Activated CD4-positive, alpha-beta T cell treated with anti-CD3 and anti-CD28 coated beads, Interleukin-2, Interleukin-4, amounts not matched to agents 100 ng/mL and 50 ng/mL, durations not matched to agents 16 hours and 8 hours (primary cell): ENCODE measurements at regions not wholly inside any gene's neighbourhood (a gene's known extent, or its start where the extent isn't known, plus 50 kb on each side); places are given as distances from the start of the nearest gene placed in this dataset.

Experiments
- DNase-seq: peaks from one replicate; pipeline ENCODE4 v3.0.0-alpha.2; 2020; ENCODE audit warnings: low spot score

DNA sequence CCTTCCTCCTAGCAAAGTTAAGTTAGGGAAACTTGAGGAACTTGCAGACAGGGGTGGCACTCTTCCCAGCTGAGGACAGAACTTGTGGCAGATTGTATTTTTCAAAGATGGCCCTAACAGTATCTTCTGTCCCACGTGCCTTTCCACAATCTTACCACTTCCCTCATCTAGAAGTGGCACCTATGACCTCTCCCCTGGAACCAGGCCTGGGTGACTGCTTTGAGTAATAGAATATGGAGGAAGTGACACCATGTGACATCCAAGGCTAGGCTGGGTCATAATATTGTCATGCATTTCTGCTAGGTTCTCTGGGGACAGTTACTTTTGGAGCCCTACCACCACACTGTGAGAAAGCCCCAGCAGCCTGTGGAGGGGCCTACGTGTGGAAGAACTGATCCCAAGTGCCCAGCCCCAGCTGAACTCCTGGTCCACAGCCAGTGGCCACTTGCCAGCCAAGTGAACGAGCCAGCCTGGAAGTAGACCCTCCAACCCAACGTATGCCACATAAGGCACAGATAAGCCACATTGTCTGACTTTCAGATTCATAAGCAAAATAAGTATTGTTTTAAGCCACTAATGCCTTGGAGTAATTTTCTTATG is 193.7 kb downstream of the PTPN20 start:
- no peak for DNase-seq

DNA sequence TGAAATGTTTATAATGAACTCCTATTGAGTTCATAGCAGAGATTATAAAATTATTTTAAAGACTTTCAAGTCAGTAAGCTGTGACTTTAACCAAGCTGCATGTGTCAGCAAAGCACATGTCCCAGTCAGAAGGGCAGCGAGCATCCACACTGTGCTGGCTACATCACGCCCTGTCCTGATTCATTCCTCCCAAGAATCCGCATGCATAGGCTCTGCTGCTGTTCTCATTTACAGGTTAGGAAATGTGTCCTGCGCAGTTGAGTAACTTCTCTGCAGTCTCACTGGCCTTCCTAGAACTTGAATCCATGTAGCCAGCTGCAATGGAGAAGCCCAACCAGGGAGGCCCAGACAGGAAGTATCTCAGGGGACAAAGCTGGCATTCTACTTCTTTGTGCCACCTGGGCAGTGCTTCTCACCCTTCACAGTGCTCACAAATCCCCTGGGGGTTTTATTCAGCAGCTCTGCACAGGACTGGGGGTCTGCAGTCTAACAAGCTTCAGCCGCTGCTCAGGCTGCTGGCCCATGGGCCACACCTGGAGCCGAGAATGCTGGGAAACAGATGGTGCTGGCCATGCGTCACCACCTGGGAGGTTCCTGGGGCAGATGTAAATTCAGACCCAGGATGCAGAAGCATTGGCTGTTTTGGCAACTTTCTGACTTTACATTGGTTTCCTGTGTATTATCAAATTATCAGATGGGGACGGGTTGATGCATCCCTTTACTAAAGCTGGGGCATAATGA is 192.8 kb upstream of the GDF10 start:
- DNase-seq, result no peak

DNA sequence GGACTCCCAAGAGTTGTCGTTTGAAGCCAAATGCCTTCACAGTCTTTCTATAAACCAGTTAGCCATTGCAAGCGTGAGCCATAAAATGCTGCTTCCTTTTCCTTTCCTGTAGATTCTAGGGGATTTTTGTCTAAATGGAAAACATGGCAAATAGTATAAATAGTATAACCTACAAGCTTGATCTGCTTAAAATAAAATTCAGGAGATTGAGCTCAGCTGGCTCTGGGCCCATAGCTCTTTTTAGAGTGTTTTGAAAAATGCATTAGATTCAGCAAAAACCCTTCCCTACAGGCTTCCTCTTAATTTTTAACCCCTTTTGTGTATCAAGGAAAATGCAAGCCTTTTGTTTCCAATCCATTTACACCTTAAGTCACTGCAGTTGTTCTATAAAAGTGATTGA is 190.1 kb upstream of the GDF10 start:
- DNase-seq, result no peak

DNA sequence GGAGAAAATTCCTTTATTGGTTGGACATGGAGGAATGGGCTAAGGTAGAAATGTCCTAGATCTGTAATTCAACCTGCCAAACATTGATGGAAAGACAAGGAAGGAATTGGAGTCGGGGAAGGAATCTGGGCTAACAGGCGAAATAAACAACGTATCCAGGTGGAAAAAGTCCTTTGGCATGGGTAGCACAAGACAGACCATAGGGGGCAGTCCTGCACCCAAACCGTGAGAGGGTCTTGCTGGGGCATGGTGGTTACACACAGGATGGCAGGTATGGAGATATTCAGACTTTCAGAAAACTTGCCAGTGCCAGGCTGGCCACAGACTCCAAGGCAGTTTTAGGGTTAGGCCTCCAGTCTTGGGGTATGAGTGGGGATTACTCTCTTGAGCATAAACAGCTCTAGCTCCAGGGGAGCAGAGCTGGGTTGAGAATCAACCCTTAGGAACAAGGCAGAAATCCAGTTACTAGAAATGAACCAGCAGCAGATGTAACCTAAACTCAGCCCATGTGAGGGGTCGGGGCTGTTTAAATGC is 188.6 kb upstream of the GDF10 start:
- DNase-seq, result no peak

DNA sequence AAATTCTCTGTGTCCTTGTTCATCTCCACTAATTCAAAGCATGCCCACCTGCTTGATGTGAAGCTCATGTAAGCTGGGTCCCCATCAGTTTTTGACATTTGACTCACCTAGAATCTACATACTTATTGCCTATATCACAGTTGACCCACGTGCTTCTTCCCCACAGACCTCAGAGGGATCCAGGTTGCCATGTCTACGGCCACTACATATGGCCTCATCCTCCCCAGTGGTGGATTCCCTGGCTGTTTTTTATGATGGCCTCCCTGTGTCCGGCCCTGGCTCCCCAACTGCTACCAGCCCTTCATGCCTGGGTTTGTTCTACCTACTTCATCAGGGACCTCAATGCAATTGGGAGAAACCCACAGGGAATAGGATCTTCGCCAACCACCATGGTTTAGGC is 187.4 kb upstream of the GDF10 start:
- DNase-seq, result no peak

DNA sequence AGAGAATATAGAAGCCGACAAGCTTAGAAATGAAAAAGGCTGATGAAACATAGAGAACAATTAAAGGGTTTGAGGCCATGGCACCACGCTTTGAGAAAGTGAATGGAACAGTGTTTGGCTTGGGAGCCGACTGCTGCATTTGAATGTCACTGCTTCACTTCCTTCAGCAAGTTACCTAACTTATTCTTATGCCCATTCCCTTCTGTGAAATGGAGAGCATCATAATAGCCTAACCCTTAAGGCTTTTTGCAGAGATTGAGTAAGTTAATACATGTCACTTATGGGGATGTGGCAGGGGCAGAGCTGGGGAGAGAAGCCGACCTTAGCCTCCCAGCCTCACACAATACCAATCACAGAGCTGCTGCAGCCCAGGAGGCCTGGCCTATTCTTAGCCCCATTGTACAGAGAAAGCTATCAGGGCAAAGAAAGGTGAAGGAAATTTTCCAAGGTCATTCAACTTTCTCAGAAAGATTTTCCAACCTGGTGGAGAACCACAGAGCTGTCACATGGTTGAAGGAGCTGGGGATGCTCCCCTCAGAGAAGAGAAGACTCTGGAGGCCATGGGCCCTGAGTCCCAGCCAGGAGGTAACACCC is 186.0 kb upstream of the GDF10 start:
- no peak for DNase-seq

DNA sequence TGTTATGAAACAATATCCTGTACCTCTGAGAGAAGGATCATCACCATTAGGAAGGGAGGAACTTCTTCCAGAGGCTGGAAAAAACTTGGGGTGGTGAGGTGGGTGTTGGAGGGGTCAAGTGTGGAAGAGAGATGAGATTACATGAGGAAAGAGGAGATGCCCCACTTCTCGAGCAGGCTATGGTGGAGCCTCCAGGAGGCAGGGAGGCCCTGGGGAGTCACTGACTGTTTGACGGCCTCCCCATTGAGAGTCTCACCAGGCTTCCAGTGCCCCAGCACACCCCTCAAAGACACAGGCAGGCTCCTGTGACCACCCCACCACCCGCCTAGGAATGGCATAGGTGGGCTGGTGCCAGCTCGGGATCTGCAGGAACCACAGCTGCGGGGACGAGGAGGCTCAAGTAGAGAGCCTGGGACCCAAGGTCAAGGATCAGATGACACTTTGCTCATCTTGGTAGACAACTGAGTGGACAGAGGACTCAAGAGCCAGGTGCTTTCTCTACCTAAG is 185.3 kb upstream of the GDF10 start:
- DNase-seq, result no peak

DNA sequence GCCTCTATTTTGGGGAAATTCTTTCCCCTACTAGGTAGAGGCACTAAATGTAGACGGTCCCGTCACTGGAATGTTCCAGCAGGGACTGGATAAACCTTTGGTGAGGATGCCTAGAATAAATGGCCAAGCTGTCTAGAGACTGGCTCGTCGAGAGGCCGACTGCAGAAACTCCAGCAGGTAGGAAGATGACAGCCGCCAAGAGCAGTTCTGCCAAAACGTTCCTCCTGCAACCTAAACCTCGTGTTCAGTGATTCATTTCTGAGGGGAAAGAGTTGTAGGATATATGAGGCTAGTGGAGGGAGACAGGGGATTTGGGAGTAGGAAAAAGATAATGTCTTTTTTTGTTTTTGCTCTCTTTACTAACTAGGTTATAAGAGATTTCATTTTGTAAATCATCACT is 184.7 kb upstream of the GDF10 start:
- no peak for DNase-seq

DNA sequence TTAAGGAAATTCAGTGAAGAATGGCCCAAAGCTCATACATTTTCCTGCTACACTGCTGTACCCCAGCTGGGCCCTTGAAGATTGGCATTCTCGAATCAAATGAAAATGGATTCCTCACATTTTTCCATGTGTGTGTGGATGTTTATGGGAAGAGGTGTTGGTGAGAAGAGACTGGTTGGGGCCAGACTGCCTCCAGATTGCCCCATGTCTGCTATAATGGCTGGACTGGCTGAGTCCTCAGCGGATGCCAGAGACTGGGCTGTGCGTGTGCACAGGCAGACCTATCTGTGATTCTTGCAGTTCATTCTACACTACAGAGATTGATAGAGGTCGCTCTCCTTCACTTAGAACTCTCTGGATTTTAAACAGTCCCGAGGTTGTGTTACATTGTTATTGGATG is 183.6 kb upstream of the GDF10 start:
- no peak for DNase-seq

DNA sequence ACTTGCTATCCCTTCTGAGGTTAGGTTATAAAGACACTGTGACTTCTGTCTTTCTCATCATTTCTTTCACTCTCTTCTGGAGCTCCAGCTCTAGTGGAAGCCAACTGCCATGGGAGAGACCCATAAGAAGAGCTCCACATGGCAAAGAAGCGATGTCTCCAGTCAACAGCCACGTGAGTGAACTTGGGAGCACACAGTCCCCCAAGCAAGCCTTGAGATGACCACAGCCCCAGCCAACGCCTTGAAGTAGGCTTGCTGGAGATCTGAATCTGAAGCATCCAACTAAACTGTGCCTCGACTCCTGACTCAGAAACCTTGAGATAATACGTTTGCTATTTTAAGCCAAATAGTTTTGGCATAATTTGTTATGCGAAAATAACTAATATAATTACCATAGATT is 181.7 kb upstream of the GDF10 start:
- DNase-seq, result no peak

DNA sequence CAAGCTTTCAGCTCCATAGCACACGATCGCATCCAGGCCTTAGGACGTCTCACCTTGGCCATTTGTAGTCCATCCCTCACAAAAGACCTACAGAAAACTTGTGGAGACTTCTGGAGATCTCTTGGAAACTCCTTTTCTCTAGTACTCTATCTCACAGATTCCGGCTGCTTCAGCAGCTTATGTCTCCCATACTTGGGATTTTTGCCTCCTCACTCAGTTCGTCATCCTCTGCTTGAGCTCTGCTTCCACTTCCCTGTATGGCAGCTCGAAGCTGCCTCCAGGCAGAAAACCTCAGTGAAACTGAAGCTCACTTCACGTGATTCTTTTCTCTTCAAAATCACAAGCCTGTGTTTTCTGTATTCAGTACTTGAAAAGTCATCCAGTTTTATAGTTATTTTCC is 178.7 kb upstream of the GDF10 start:
- no peak for DNase-seq

DNA sequence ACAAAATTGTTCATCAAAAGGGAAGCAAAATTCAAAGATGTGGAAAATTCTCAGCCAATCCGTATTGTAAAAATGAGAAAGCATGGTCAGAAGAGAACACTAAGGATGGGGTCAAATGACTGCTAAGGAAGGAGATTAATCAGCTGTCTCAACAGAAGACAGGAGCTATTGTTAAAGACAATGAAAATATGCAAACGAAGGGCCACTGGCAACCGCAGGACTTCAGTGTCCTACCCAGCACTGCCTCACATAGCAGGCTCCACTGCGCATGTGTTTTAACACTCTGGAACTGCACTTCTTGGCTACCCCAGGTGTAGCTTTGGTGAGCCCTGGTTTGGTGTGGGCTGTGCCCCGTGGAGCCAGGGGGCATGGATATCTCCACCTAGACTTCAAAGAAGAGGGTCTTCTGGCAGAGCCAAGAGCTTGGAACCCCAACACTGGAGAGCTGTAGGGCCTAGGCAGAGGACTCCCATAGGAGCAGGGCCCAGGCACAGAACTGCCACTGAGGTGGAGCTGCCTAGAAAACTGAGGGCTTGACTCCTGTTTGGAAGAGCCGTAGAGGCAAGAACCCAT is 176.2 kb upstream of the GDF10 start:
- no peak for DNase-seq

DNA sequence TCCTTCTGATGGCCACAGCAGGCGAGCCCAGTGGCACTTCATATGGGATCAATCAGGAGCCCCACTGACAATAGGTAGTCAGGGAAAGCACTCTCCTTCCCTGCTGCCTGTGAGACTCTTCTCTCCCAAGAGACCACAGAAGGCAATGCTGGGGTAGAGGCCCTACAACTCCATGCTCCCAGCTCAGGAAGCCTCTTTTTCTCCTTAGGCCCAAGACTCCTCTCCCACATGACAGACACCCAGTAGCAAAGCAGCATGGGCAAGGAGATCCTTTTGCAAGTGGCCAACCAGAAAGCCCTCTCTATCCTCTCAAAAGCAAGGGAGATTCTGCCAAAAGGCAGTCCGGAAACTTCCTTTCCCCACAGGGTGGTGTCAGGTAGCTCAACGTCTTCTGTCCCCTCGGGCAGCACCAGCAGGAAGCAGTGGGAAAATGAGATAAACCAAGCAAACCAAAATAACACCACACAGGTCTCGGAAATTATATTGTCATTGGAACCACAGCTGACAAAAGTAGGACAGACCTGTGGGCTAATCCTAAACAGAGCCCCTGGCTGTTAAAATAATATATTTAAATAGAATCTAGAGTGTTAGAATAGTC is 172.7 kb upstream of the GDF10 start:
- no peak for DNase-seq

DNA sequence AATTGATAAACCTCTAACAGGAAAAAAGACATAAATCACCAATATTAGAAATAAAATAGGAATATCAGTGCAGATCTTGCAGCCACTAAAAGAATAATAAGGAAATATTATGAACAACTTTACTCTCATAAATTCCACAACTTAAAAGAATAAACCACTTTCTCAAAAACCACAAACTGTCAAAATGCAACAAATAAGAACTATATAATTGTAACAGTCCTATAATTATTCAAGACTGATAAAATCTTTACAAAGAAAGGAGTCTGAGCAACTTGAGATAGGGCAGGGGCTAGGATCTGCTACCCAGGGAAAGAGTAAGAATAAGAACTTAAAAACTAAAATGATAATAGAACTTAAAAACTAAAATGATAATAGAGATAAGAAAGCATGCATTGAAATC is 169.5 kb upstream of the GDF10 start:
- DNase-seq, result no peak

DNA sequence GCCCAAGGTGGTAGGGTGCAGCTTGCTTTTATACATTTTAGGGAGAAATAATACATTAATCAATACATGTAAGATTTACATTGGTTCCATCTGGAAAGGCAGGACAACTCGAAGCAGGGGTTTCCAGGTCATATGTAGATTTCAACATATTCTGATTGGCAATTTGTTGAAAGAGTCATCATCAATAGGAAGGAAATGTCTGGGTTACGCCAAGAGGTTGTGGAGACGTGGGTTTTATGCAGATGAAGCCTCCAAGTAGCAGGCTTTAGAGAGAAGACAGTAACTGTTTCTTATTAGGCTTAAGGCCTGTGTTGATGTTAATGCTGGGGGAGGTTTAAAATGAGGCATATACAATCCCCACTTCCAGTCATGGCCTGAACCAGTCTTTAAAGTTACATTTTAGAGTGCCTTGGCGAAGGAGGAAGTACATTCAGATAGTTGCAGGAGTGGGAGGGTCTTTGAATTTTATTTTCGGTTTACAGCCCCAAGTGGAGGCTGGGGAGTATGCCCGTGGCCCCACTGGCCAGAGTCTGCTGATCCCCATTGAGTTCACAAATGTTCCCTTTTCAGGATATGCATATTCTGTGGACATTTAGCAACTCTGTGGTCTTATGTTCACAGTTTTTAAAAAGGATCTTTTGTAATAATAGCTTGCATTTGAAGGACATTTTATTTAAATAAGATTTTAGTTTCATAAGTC is 166.0 kb upstream of the GDF10 start:
- DNase-seq, result no peak

DNA sequence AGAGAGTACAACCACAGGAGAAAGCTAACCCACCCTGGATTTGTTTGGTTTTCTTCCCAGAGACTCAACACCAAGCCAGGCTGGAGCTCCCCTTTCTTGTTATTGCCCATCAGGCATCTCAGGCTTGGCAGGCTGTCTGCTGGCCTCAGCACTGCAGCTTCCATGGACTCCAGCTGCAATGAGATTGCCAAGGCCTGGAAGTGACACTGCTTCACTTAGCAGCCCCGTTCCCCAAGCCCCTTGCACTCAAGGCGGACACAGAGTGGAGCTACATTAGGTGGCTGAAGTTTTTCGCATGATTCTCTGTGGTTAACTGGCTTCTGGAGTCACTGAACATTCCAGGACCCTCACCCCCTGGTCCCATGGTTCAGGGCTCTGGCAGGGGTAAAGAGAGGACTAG is 163.1 kb upstream of the GDF10 start:
- no peak for DNase-seq

DNA sequence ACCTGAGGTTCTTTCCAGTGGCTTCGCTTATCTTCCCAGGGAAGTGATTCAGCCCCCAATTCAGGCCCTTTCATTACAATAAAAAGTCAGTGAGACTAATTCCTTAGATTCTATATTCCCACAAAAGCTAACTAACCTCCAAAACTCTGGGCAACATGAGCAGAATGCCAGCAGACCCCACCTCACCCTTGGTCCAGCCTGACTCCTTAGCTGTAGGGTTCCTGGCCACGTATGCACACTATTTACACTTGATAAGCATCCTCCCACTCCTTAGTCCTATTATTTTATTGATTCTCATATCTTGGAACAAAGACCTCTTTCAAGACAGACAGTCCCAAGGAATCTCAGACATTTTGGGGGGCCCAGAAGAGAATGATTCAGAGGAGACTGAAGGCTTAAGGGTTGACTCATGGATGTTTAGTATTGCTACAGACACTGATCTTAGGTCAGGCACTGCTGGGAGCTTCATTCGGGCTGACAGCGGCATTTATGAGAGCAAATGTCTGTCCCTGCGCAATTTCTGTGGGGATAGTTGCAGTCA is 162.6 kb upstream of the GDF10 start:
- DNase-seq, result no peak

DNA sequence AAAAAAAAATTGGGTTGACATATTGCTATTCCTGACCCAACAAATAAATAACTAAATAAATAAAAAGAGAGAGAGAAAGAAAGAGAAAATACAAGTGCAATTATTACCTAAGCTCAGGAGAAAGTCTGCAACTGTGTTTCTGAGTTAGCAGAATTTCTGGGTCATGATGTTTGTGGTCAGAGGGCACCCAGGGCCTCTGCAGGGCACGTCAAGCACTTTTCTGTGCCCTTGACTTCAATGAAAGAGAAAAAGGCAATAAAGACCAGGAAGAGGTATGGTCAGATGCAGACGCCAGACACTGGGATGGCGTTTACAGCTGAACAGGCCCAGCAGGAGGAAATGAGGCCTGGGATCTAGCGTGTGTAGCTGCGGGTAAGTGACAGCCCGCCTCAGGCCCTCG is 160.9 kb upstream of the GDF10 start:
- DNase-seq, result no peak

DNA sequence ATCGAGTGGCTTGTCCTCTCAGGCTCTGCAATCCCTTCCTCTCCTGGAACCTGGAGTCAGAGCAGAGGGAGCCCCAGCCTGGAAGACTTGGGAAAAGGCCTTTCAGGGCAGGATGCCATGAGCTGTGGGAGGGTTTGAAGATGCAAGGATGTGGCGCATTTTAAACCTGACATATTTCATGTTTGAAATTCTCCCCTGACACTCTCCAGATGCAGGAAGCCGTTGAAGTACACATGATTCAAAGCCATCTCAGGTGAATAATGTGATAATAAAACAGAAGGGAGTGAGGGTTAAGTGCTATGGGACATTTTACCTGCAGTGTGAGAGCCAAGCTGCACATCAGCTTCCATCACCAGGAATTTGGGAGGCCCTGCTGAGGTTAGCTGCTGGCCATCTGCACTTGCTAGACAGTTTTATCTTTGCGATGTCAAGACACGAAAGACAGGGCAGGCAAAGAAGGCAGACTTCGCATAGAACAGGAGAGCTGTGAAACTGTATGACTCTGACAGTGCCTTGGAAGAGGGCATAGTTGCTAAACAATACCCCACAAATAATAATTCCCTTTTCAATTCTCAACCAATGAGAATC is 159.1 kb upstream of the GDF10 start:
- no peak for DNase-seq

DNA sequence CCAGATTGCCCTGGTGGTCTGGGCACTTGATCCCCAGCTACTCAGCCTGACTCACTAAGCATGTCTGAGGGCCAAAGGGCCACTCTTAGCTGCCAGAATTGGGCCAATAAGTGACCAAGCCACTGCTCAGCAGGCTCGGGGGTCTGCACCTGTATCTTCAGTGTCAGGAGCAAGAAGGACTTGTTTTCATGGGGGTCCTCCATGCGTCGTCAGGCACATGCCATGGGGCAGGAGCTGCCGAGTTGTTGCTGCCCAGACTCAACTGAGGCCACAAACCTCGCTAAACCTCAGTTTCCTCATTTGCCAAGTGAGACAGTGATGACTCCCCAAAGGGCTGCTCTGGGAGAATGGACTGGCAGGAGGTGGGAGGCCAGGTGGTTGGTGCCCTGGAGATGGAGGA is 158.6 kb upstream of the GDF10 start:
- no peak for DNase-seq

DNA sequence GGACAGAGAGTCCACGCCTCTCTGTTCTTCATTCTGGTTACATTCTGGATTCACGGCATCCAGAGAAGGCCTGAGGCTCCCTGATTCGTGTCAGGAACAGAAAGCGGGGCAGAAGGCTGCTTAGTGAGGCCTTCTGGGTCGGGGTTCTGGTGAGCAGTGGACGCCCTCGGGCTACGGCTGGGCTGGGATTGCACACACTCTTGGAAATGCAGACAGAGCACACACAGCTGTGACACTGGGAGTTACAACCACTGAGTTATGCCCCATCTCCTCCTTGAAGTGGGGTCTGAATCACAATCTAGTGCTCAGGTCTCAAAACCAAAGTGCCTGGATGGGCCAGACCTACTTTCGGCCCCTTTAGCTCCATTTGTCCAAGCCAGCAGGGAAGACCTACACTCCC is 156.9 kb upstream of the GDF10 start:
- no peak for DNase-seq
